Motor neuron (in vitro differentiated cells): ENCODE measurements at regions not wholly inside any gene's neighbourhood (a gene's known extent, or its start where the extent isn't known, plus 50 kb on each side); places are given as distances from the start of the nearest gene placed in this dataset.
A peak's percentile ranks its signal among the peaks of the same experiment; 100 is the strongest.

Experiments
- ATAC-seq, 8 experiments: fragments of 200-7000 bp; cut with Tn5 transposase; replicated peaks in 6 of 8; 2 replicates each; pipeline ENCODE4 v1.8.0; 2021; ENCODE audit warnings: mild to moderate bottlenecking in 8 of 8, moderate library complexity in 8 of 8
- H3K27ac ChIP-seq, 2 donors: fragments of 250-450 bp; sonication (Bioruptor Pico); 2 replicates each; pipeline ENCODE4 v1.9.0; 2021; ENCODE audit warnings: antibody characterized with exemption in 2 of 2, mild to moderate bottlenecking in 2 of 2, moderate library complexity in 1 of 2
- H3K4me1 ChIP-seq, 2 donors: fragments of 250-450 bp; sonication (Bioruptor Pico); replicated peaks in 1 of 2; 2 replicates each; pipeline ENCODE4 v1.6.1; 2021; ENCODE audit warnings: antibody characterized with exemption in 2 of 2, mild to moderate bottlenecking in 2 of 2, moderate library complexity in 1 of 2
- H3K4me3 ChIP-seq, 5 donors: fragments of 250-450 bp; sonication (Bioruptor Pico); 2 replicates each; pipeline ENCODE4 v1.9.0; 2021; ENCODE audit warnings: antibody characterized with exemption in 5 of 5, mild to moderate bottlenecking in 5 of 5, moderate library complexity in 4 of 5
- WGBS, 10 experiments: fragments of 450-650 bp; shearing (Covaris generic); methylation state at CpG; one replicate each; pipeline ENCODE4 v1.0.0; 2022; 5-methylcytosine and 5-hydroxymethylcytosine counted together
- in situ Hi-C, 9 experiments: fragments of 400-800 bp; cut with MboI; loops; one replicate each; pipeline ENCODE4 v1.15.0; 2021; ENCODE audit warnings: low sequenced_read_pairs in 9 of 9, low pct_unique_long_range_greater_than_20kb in 2 of 9; ENCODE audit not compliant: unreplicated experiment in 9 of 9

- WGBS, 10 experiments = 17 to 88% (median 55%) methylated on average over 1 of the region's 1 CpG; no CpG with 5 or more reads in 4 of the 10 experiments
- in situ Hi-C loops = no loop called here
- no peak for ATAC-seq
These were observed 199.7 kb upstream of the LMNTD1 start for GRCh38 chr12:25752710-25753309.

GRCh38 chr12:25755136-25755970 is 202.3 kb upstream of the LMNTD1 start:
- Histone ChIP-seq H3K4me3 (no peak overlapping the region), H3K4me1 (no peaks in the 10 kb centered on the region), H3K27ac (no peak overlapping the region)
- in situ Hi-C loops = no loop called here
- ATAC-seq = no peak
- WGBS, 10 experiments = 20 to 100% (median 69%) methylated on average over 1 to 3 of the region's 4 CpGs

More at GRCh38 chr12:25752710-25753309, 199.7 kb upstream of the LMNTD1 start:
- no peaks in the 10 kb centered on the region for H3K4me1 ChIP-seq
- no peak overlapping the region for H3K4me3 ChIP-seq
- H3K27ac ChIP-seq = no peak overlapping the region

- no peak for ATAC-seq
- Histone ChIP-seq H3K4me1 (no peaks in the 10 kb centered on the region), H3K27ac (no peak overlapping the region), H3K4me3 (no peak overlapping the region)
- 58 to 100% (median 97%) methylated on average over 1 to 2 of the region's 2 CpGs; no CpG with 5 or more reads in 2 of the 10 experiments for WGBS, 10 experiments
- in situ Hi-C loops = no loop called here
These were observed 202.6 kb upstream of the RASSF8 start for GRCh38 chr12:25755971-25756260.

- WGBS, 10 experiments = 56 to 90% (median 73%) methylated on average over 1 of the region's 1 CpG; no CpG with 5 or more reads in 2 of the 10 experiments
- Histone ChIP-seq H3K4me3 (no peak overlapping the region), H3K4me1 (no peaks in the 10 kb centered on the region), H3K27ac (no peak overlapping the region)
- peak in 1 of 8 experiments; percentile 44 for ATAC-seq
- in situ Hi-C loops = no loop called here
These were observed 201.3 kb upstream of the RASSF8 start for GRCh38 chr12:25757037-25757665.

GRCh38 chr12:25759752-25760151 is 198.7 kb upstream of the RASSF8 start:
- no peak for ATAC-seq
- Histone ChIP-seq H3K4me1 (no peaks in the 10 kb centered on the region), H3K27ac (no peak overlapping the region), H3K4me3 (no peak overlapping the region)
- WGBS, 10 experiments = 50 to 88% (median 79%) methylated on average over 1 to 2 of the region's 2 CpGs
- in situ Hi-C loops = no loop called here

- in situ Hi-C loops = no loop called here
- 22 to 100% (median 74%) methylated on average over 1 to 3 of the region's 3 CpGs; no CpG with 5 or more reads in 1 of the 10 experiments for WGBS, 10 experiments
- no peak for ATAC-seq
- Histone ChIP-seq H3K27ac (no peak overlapping the region), H3K4me3 (no peak overlapping the region), H3K4me1 (no peaks in the 10 kb centered on the region)
These were observed 197.1 kb upstream of the RASSF8 start for GRCh38 chr12:25761356-25761755.

GRCh38 chr12:25764409-25764808 is 194.1 kb upstream of the RASSF8 start:
- no peak overlapping the region for H3K27ac ChIP-seq
- H3K4me3 ChIP-seq = no peak overlapping the region
- ATAC-seq = peak in 1 of 8 experiments; percentile 54
- WGBS, 10 experiments = 86 to 100% (median 100%) methylated on average over 1 of the region's 1 CpG; no CpG with 5 or more reads in 1 of the 10 experiments
- in situ Hi-C loops = no loop called here
- H3K4me1 ChIP-seq = no peaks in the 10 kb centered on the region

- Histone ChIP-seq H3K4me1 (no peaks in the 10 kb centered on the region), H3K4me3 (no peak overlapping the region), H3K27ac (no peak overlapping the region)
- ATAC-seq = no peak
- in situ Hi-C loops = no loop called here
- WGBS, 10 experiments = 30 to 93% (median 70%) methylated on average over 1 to 3 of the region's 3 CpGs; no CpG with 5 or more reads in 1 of the 10 experiments
These were observed 193.6 kb upstream of the RASSF8 start for GRCh38 chr12:25764892-25765291.

- no peak for ATAC-seq
- Histone ChIP-seq H3K4me3 (no peak overlapping the region), H3K27ac (no peak overlapping the region), H3K4me1 (no peaks in the 10 kb centered on the region)
- in situ Hi-C loops = no loop called here
- 0 to 100% (median 100%) methylated on average over 1 of the region's 1 CpG; no CpG with 5 or more reads in 1 of the 10 experiments for WGBS, 10 experiments
These were observed 190.9 kb upstream of the RASSF8 start for GRCh38 chr12:25767606-25768005.

- H3K4me3 ChIP-seq = no peak overlapping the region
- H3K4me1 ChIP-seq = no peaks in the 10 kb centered on the region
- no peak for ATAC-seq
- H3K27ac ChIP-seq = no peak overlapping the region
- in situ Hi-C loops = no loop called here
- WGBS, 10 experiments = 80 to 100% (median 88%) methylated on average over 1 to 2 of the region's 2 CpGs
These were observed 190.3 kb upstream of the RASSF8 start for GRCh38 chr12:25768151-25768550.

GRCh38 chr12:25769082-25769945 is 189.2 kb upstream of the RASSF8 start:
- no peak overlapping the region for H3K27ac ChIP-seq
- ATAC-seq = peak in 3 of 8 experiments; percentile 38 to 99 (median 99)
- H3K4me1 ChIP-seq = no peaks in the 10 kb centered on the region
- WGBS, 10 experiments = 40 to 100% (median 68%) methylated on average over 1 to 6 of the region's 6 CpGs
- no peak overlapping the region for H3K4me3 ChIP-seq
- in situ Hi-C loops = no loop called here

- Histone ChIP-seq H3K4me3 (no peak overlapping the region), H3K27ac (no peak overlapping the region), H3K4me1 (peaks cover 3 to 4% of the 10 kb centered on the region in 2 donors)
- ATAC-seq = no peak
- 0 to 100% (median 25%) methylated on average over 1 to 2 of the region's 2 CpGs; no CpG with 5 or more reads in 1 of the 10 experiments for WGBS, 10 experiments
- in situ Hi-C loops = no loop called here
These were observed 187.4 kb upstream of the RASSF8 start for GRCh38 chr12:25771041-25771440.
